ENCODE measurements at regions not wholly inside any gene's neighbourhood (a gene's known extent, or its start where the extent isn't known, plus 50 kb on each side); places are given as distances from the start of the nearest gene placed in this dataset.
A peak's percentile ranks its signal among the peaks of the same experiment; 100 is the strongest.

- Histone ChIP-seq H3K36me3 (ENCODE audit: insufficient read depth in 1 of 2, low read depth in 1 of 2) (no peaks in the 10 kb centered on the region), H3K4me1 (peaks cover 7% of the 10 kb centered on the region), H3K27ac (no peak overlapping the region), H3K4me3 (no peak overlapping the region), H3K27me3 (ENCODE audit: insufficient read depth in 3 of 3, low read length in 2 of 3) (no peaks in the 10 kb centered on the region), H3K9me3 (no peaks in the 10 kb centered on the region)
- no peak for ATAC-seq
- WGBS, 3 donors: 87 to 90% (median 90%) methylated on average over 6 of the region's 6 CpGs
- DNase-seq: no peak
- no peak for TF ChIP-seq CTCF (IDR thresholded peaks at IDR 0.05)
- intact Hi-C loops (cut with DNase I): no loop called here
These were observed 341.1 kb upstream of the PPARGC1A start for GRCh38 chr4:24230955-24231354.

- H3K4me1 ChIP-seq: peaks cover 4% of the 10 kb centered on the region
- no peaks in the 10 kb centered on the region for H3K9me3 ChIP-seq
- no peaks in the 10 kb centered on the region for H3K27me3 ChIP-seq (ENCODE audit: insufficient read depth in 3 of 3, low read length in 2 of 3)
- intact Hi-C loops (cut with DNase I): no loop called here
- ATAC-seq: no peak
- 83 to 90% (median 87%) methylated on average over 4 of the region's 4 CpGs for WGBS, 3 donors
- no peaks in the 10 kb centered on the region for H3K36me3 ChIP-seq (ENCODE audit: insufficient read depth in 1 of 2, low read depth in 1 of 2)
- DNase-seq: no peak
- TF ChIP-seq CTCF (IDR thresholded peaks at IDR 0.05): no peak
- no peak overlapping the region for H3K4me3 ChIP-seq
- H3K27ac ChIP-seq: no peak overlapping the region
These were observed 340.1 kb upstream of the PPARGC1A start for GRCh38 chr4:24229978-24230377.

- Histone ChIP-seq H3K36me3 (ENCODE audit: insufficient read depth in 1 of 2, low read depth in 1 of 2) (no peaks in the 10 kb centered on the region), H3K4me3 (no peak overlapping the region), H3K9me3 (no peaks in the 10 kb centered on the region), H3K27me3 (ENCODE audit: insufficient read depth in 3 of 3, low read length in 2 of 3) (no peaks in the 10 kb centered on the region), H3K4me1 (no peaks in the 10 kb centered on the region), H3K27ac (no peak overlapping the region)
- DNase-seq (no peak), ATAC-seq (no peak)
- 88 to 92% (median 91%) methylated on average over 4 of the region's 4 CpGs for WGBS, 3 donors
- intact Hi-C loops (cut with DNase I): no loop called here
- TF ChIP-seq CTCF (IDR thresholded peaks at IDR 0.05): no peak
These were observed 338.8 kb upstream of the PPARGC1A start for GRCh38 chr4:24228692-24229091.

- intact Hi-C loops (cut with DNase I): no loop called here
- Histone ChIP-seq H3K4me1 (no peaks in the 10 kb centered on the region), H3K27ac (no peak overlapping the region), H3K27me3 (ENCODE audit: insufficient read depth in 3 of 3, low read length in 2 of 3) (no peaks in the 10 kb centered on the region), H3K4me3 (no peak overlapping the region), H3K36me3 (ENCODE audit: insufficient read depth in 1 of 2, low read depth in 1 of 2) (no peaks in the 10 kb centered on the region), H3K9me3 (no peaks in the 10 kb centered on the region)
- DNase-seq (no peak), ATAC-seq (peak in 2 of 4 donors; percentile 22 to 30)
- TF ChIP-seq CTCF (IDR thresholded peaks at IDR 0.05): no peak
- 27% methylated on average over 4 of the region's 4 CpGs for WGBS, 3 donors
These were observed 336.8 kb upstream of the PPARGC1A start for GRCh38 chr4:24226667-24227066.

GRCh38 chr4:24226023-24226422 is 336.2 kb upstream of the PPARGC1A start:
- Histone ChIP-seq H3K9me3 (no peaks in the 10 kb centered on the region), H3K27me3 (ENCODE audit: insufficient read depth in 3 of 3, low read length in 2 of 3) (no peaks in the 10 kb centered on the region), H3K36me3 (ENCODE audit: insufficient read depth in 1 of 2, low read depth in 1 of 2) (no peaks in the 10 kb centered on the region), H3K4me3 (no peak overlapping the region), H3K4me1 (no peaks in the 10 kb centered on the region), H3K27ac (no peak overlapping the region)
- TF ChIP-seq CTCF (IDR thresholded peaks at IDR 0.05): no peak
- ATAC-seq (no peak), DNase-seq (no peak)
- intact Hi-C loops (cut with DNase I): no loop called here
- 53 to 55% (median 54%) methylated on average over 10 of the region's 10 CpGs for WGBS, 3 donors
